Spleen (tissue), 7 donors: ENCODE measurements at regions not wholly inside any gene's neighbourhood (a gene's known extent, or its start where the extent isn't known, plus 50 kb on each side); places are given as distances from the start of the nearest gene placed in this dataset.

Experiments used
- CTCF ChIP-seq, 11 experiments: fragments of 200-600 bp in 7 of 11; fragments of 450-650 bp in 4 of 11; sonication (generic) in 4 of 11; IDR thresholded peaks in 8 of 11; conservative IDR thresholded peaks in 3 of 11; 1 replicate in 7 of 11; 2 replicates in 4 of 11; pipeline versions ENCODE4 v1.4.0 to v1.8.0; 2016 to 2021; ENCODE audit warnings: antibody characterized with exemption in 11 of 11, inconsistent platforms in 4 of 11, mild to moderate bottlenecking in 1 of 11
- POLR2A ChIP-seq, 3 donors: fragments of 450-650 bp; IDR thresholded peaks; one replicate each; pipeline ENCODE4 v1.5.1; 2017; ENCODE audit warnings: antibody characterized with exemption in 3 of 3, mild to moderate bottlenecking in 1 of 3
- donor health status: DM: no; HTN: no; CAD: no; lungs with moderate emphysema.
- donor health status: DM: no; HTN: no; CAD: no.
- donor health status: DM: no; HTN: no; CAD: no.

- TF ChIP-seq POLR2A (IDR thresholded peaks at IDR 0.05) (no peak), CTCF (IDR thresholded peaks at IDR 0.05 in 8 of 11, conservative IDR thresholded peaks at IDR 0.05 in 3 of 11) (no peak)
These were observed 64.1 kb upstream of the MAD2L1 start for GRCh38 chr4:120130786-120131185.
